HG03066 (cell line): ENCODE measurements at regions not wholly inside any gene's neighbourhood (a gene's known extent, or its start where the extent isn't known, plus 50 kb on each side); places are given as distances from the start of the nearest gene placed in this dataset.
"Not testable (repeated sequence)": the region's sequence is repeated elsewhere in the genome, so short reads cannot be mapped to it uniquely, and the experiment has no call there.

Source experiments
- ATAC-seq: cut with Tn5 transposase; IDR thresholded peaks from one replicate; pipeline ENCODE4 v1.9.1; 2021; ENCODE audit warnings: low read depth; ENCODE audit not compliant: unreplicated experiment

- no peak for ATAC-seq
Measured at GRCh38 chr6:51120016-51120415, 301.3 kb downstream of the TFAP2B start.

GRCh38 chr6:51121380-51121976 is 302.8 kb downstream of the TFAP2B start:
- ATAC-seq = not testable (repeated sequence)

GRCh38 chr6:51129043-51129442 is 310.4 kb downstream of the TFAP2B start:
- ATAC-seq = no peak

DNA sequence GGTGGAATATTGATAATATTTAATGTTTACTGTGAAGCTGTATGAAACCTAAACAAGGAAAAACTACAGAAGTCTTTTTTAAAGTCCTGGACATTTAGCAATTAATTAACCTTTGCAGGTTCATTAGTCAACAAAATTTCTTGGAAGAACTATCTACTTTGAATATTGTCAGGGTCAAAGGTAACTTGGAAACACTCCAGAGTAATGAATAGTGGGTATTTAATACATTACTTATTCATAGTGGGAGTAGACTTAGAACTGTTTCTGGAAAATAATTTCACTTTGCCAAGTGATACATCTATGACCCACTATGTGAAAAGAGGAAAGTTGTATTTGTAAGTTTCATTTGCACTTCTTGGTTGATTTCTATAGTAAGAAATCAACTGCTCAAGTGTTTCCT is 319.1 kb downstream of the TFAP2B start:
- ATAC-seq = no peak

DNA sequence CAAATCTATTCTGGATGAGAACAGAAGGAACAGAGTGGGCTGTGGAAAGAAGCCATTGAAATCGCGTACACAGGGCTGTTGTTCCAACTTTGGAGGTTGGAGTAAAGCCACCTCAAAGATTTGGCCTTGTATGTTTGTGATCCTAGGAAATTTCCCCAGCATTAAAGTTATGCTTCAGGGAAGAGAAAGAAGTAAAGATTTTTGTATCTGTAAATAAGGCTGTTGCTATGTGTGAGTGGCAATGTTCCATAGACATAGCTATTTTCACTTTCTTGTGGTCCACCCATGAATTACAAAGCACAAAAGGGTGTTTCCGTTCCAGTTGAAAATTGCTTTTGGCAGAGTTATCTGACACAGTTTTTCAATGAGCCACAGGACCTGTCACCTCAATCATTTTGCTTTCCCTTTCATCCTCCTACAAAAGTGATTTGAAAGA is 321.3 kb downstream of the TFAP2B start:
- no peak for ATAC-seq

- ATAC-seq = no peak
Measured at GRCh38 chr6:51141080-51141479, 322.4 kb downstream of the TFAP2B start.

- no peak for ATAC-seq
Measured at GRCh38 chr6:51147756-51148155, 329.1 kb downstream of the TFAP2B start.

- no peak for ATAC-seq
Measured at GRCh38 chr6:51152594-51152993, 333.9 kb downstream of the TFAP2B start.

DNA sequence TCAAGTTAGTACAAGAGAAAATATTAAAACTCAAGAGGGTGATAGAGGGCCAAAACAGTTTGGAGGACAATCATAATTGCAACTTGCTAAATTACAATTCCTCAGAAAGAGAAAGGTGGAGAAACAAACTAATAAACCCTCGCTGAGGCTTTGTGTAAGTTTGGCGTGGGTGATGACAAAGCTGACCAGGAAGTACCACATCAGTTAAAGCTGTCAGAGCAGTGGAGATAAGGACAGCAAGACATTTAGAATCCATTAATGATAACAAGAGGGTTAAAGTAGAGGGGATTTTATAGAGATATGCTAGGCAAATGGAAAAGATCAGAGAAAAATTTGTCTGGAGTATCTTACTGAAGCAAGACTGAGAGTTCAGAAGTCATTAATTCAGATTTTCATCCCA is 334.4 kb downstream of the TFAP2B start:
- no peak for ATAC-seq

DNA sequence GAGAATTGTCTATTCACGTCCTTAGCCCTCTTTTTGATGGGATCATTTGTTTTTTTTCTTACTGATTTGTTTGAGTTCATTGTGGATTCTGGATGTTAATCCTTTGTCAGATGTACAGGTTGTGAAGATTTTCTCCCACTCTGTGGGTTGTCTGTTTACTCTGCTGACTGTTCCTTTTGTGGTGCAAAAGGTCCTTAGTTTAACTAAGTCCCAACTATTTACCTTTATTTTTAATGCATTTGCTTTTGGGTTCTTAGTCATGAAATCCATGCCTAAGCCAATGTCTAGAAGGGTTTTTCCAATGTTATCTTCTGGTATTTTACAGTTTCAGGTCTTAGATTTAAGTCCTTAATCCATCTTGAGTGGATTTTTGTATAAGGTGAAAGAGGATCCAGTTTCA is 336.3 kb downstream of the TFAP2B start:
- not testable (repeated sequence) for ATAC-seq

GRCh38 chr6:51159260-51159659 is 340.6 kb downstream of the TFAP2B start:
- ATAC-seq = not testable (repeated sequence)

DNA sequence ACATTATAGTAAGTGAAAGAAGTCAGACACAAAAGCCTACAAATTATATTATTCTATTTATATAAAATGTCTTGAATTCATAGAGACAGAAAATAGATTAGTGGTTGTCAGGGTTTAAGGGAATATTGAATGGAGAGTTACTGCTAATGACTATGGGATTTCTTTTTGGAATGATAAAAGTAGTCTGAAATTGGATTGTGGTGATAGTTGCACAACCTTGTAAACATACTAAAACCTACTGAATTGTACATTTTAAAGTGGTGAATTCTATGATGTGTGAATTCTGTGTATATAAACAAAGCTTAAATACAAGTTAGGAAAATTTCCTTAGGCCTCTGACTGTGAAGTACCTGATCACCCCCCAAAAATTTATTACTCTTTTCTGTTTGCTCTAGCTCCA is 343.1 kb downstream of the TFAP2B start:
- no peak for ATAC-seq

DNA sequence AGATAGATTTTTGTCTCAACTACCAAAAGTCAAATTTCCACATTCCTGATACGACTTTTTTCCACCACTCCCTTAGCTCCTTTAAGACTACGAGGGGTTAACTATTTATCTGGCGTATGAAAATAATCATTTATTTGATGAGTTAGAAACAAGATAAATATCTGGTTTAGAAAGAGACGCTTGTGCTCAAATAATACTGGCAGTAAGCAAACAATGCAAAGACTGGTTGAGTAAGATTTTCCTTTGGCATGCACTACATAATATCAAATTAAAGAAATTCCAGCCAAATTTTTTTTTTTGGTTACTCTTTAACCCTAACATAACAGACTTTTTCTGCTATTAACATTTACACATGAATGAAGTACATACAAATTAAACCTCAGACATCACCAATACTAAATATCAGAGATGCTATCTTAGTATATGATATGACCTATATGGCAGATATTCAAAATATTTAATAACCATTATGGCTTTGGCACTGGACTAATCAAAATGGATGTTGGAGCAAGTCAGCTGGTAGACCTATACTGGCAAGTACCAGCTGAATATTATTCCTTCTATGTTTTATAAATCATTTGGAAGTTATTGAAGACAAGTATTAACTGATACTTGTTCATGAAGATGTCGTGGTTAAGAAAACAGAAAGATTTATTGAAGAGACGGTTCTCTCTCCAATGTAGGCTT is 345.3 kb downstream of the TFAP2B start:
- ATAC-seq = no peak

DNA sequence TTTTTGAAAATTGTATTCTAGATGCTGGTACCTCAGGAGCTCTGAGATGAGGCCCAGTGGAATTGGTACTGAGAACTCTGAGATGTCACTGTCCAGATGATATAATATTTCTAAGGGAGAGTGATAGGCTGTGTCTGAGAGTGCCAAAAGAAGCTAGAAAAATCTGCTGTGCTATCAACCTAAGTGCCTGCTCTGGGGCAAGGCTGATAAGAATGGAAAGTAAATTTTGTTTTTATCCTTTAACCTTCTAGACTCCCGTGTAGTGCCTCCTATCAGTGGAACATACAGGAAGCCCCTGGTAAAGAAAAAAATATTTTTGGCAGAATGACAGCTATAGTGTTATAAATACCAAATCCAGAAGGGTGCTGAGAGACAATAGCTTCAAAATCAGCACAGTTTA is 348.2 kb downstream of the TFAP2B start:
- ATAC-seq = no peak

- no peak for ATAC-seq
Measured at GRCh38 chr6:51167468-51167867, 348.8 kb downstream of the TFAP2B start.

DNA sequence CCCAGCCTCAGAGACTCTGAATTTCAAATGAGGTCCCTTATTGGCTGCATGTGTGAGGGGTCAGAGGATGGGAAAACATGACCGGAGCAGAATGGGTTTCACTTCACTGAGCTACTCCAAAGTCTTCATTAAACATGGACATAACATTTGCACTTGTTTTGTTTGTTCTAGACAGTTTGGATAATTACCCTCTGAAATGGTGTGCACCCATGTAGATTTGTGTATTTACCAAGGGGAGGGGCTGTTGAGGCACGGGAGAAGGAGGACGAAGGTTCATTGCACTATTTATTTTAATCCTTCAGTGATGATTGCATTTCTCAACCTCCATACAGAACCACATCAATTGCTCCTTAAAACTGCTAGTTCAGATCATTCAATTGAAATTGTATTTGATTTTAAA is 364.2 kb downstream of the TFAP2B start:
- ATAC-seq = no peak

- ATAC-seq = no peak
Measured at GRCh38 chr6:51184046-51184445, 365.4 kb downstream of the TFAP2B start.

- ATAC-seq = not testable (repeated sequence)
Measured at GRCh38 chr6:51193163-51193562, 374.5 kb downstream of the TFAP2B start.

DNA sequence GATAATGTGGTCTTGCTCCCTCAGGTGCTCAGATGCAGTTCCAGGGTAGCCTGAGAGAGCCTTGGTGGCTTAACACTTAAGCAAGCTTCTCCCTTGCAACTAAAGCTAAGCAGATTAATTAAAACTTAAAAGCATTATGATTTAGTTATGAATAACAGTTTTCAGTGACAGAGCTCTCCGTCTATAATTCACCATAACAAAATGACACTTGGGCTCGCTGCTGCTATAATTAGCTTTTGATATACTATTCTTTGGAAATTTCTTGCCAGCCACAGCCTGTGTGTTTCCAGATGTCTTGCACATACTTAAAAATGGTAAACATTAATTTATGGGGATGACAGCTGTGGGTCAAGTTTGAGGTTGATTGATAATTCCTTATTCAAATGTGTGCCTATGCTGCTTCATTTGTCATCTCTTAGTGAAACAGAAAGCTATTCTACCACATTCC is 380.5 kb downstream of the TFAP2B start:
- ATAC-seq = no peak

DNA sequence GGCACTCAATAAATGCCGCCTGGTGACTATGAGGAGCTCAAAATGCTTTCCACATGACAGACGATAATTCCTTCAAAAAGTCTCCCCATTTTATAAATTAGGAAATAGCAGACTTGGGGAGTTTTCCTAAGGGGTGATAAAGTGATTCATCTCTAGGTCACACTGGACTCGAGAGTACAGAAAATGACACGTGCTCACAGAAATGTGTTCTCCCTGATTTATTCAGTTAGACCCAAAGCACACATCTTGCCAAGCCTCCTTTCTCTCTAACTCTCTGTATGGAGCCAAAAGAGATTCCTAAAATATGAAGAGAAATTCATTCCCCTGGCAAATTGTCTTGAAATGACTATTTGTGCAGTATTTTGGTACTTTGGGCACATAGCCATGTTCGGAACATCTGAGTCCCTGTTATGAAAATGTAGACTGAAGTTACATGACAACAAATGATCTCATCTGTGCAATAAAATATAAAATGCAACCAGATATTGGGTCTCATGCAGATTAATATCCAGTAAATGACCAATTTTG is 381.1 kb downstream of the TFAP2B start:
- no peak for ATAC-seq

- no peak for ATAC-seq
Measured at GRCh38 chr6:51200676-51201075, 382.0 kb downstream of the TFAP2B start.

DNA sequence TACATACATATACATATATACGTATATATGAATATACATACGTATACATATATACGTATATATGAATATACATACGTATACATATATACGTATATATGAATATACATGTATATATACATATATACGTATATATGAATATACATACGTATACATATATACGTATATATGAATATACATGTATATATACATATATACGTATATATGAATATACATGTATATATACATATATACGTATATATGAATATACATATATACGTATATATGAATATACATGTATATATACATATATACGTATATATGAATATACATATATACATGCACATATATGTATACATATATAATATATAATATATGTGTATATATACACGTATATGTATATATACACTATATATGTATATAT is 384.0 kb downstream of the TFAP2B start:
- ATAC-seq = not testable (repeated sequence)
